Upper lobe of left lung (tissue), 4 donors: ENCODE measurements at regions not wholly inside any gene's neighbourhood (a gene's known extent, or its start where the extent isn't known, plus 50 kb on each side); places are given as distances from the start of the nearest gene placed in this dataset.

ENCODE experiments used
- CTCF ChIP-seq, 6 experiments: fragments of 450-650 bp in 4 of 6; fragments of 200-600 bp in 2 of 6; sonication (generic) in 2 of 6; IDR thresholded peaks; one replicate each; pipeline ENCODE4 v1.5.1; 2016 to 2019; ENCODE audit warnings: antibody characterized with exemption in 6 of 6
- EP300 ChIP-seq, 4 donors: sonication (generic); formaldehyde crosslinking; IDR thresholded peaks; one replicate each; pipeline ENCODE4 v1.5.1; 2017; ENCODE audit warnings: antibody characterized with exemption in 4 of 4, control low read depth in 2 of 4
- POLR2A ChIP-seq, 4 donors: fragments of 450-650 bp; IDR thresholded peaks; one replicate each; pipeline ENCODE4 v1.5.1; 2016 to 2017; ENCODE audit warnings: antibody characterized with exemption in 4 of 4, mild to moderate bottlenecking in 2 of 4

GRCh38 chr1:194512345-194512744 is 1325.9 kb upstream of the B3GALT2 start:
- TF ChIP-seq EP300 (IDR thresholded peaks at IDR 0.05) (no peak), CTCF (IDR thresholded peaks at IDR 0.05) (no peak), POLR2A (IDR thresholded peaks at IDR 0.05) (no peak)
